Peyer's patch (tissue), 4 donors: ENCODE measurements at regions not wholly inside any gene's neighbourhood (a gene's known extent, or its start where the extent isn't known, plus 50 kb on each side); places are given as distances from the start of the nearest gene placed in this dataset.

Experiments
- DNase-seq, 3 donors: peaks; one replicate each; pipeline ENCODE4 v3.0.0-alpha.2; 2017 to 2019
- H3K27ac ChIP-seq, 4 donors: fragments of 200-600 bp; sonication (generic); one replicate each; pipeline ENCODE4 v1.5.1; 2016 to 2019
- H3K27me3 ChIP-seq, 2 donors: fragments of 200-600 bp; sonication (generic); one replicate each; pipeline ENCODE4 v1.5.1; 2019
- H3K36me3 ChIP-seq, 3 donors: fragments of 200-600 bp; sonication (generic); one replicate each; pipeline ENCODE4 v1.5.1; 2016 to 2019
- H3K4me1 ChIP-seq, 4 donors: fragments of 200-600 bp; sonication (generic); one replicate each; pipeline ENCODE4 v1.5.1; 2016 to 2019
- H3K4me3 ChIP-seq, 4 donors: fragments of 200-600 bp; sonication (generic); 1 replicate in 3 of 4; 2 replicates in 1 of 4; pipeline ENCODE4 v1.5.1; 2016 to 2019; ENCODE audit warnings: mild to moderate bottlenecking in 1 of 4
- H3K9me3 ChIP-seq, 4 donors: fragments of 200-600 bp; sonication (generic); one replicate each; pipeline ENCODE4 v1.5.1; 2016 to 2019; ENCODE audit warnings: mild to moderate bottlenecking in 1 of 4
- CTCF ChIP-seq, 6 experiments: fragments of 450-650 bp in 4 of 6; fragments of 200-600 bp in 2 of 6; sonication (generic) in 1 of 6; IDR thresholded peaks; one replicate each; pipeline ENCODE4 v1.5.1; 2017 to 2019; ENCODE audit warnings: antibody characterized with exemption in 6 of 6, mild to moderate bottlenecking in 3 of 6, moderate library complexity in 1 of 6
- POLR2A ChIP-seq, 2 donors: fragments of 450-650 bp; IDR thresholded peaks; one replicate each; pipeline ENCODE4 v1.5.1; 2017; ENCODE audit warnings: antibody characterized with exemption in 2 of 2, mild to moderate bottlenecking in 2 of 2, moderate library complexity in 2 of 2

GRCh38 chr6:11961923-11962322, 50.2 kb upstream of the HIVEP1 start:
- Histone ChIP-seq H3K36me3 (no peaks in the 10 kb centered on the region), H3K4me3 (no peak overlapping the region), H3K27me3 (no peaks in the 10 kb centered on the region), H3K4me1 (no peaks in the 10 kb centered on the region), H3K9me3 (no peaks in the 10 kb centered on the region), H3K27ac (no peak overlapping the region)
- TF ChIP-seq CTCF (IDR thresholded peaks at IDR 0.05) (no peak), POLR2A (IDR thresholded peaks at IDR 0.05) (no peak)
- DNase-seq, result no peak

- no peak for DNase-seq
Measured at GRCh38 chr6:11960909-11961779, 51.0 kb upstream of the HIVEP1 start.

GRCh38 chr6:11956781-11957180, 55.3 kb upstream of the HIVEP1 start:
- TF ChIP-seq POLR2A (IDR thresholded peaks at IDR 0.05) (no peak), CTCF (IDR thresholded peaks at IDR 0.05) (no peak)
- no peaks in the 10 kb centered on the region for H3K9me3 ChIP-seq
- DNase-seq, result no peak

More at GRCh38 chr6:11960909-11961779, 51.0 kb upstream of the HIVEP1 start:
- no peaks in the 10 kb centered on the region for H3K36me3 ChIP-seq
- no peaks in the 10 kb centered on the region for H3K27me3 ChIP-seq
- H3K27ac ChIP-seq, result no peak overlapping the region
- TF ChIP-seq POLR2A (IDR thresholded peaks at IDR 0.05), result no peak
- TF ChIP-seq CTCF (IDR thresholded peaks at IDR 0.05), result no peak
- H3K4me3 ChIP-seq, result no peak overlapping the region
- no peaks in the 10 kb centered on the region for H3K4me1 ChIP-seq
- H3K9me3 ChIP-seq, result no peaks in the 10 kb centered on the region

GRCh38 chr6:11953641-11954040, 58.5 kb upstream of the HIVEP1 start:
- H3K36me3 ChIP-seq, result no peaks in the 10 kb centered on the region
- no peaks in the 10 kb centered on the region for H3K9me3 ChIP-seq
- no peak overlapping the region for H3K27ac ChIP-seq
- DNase-seq, result no peak
- H3K4me1 ChIP-seq, result no peaks in the 10 kb centered on the region
- TF ChIP-seq CTCF (IDR thresholded peaks at IDR 0.05), result no peak
- TF ChIP-seq POLR2A (IDR thresholded peaks at IDR 0.05), result no peak
- H3K4me3 ChIP-seq, result no peak overlapping the region
- H3K27me3 ChIP-seq, result no peaks in the 10 kb centered on the region

More at GRCh38 chr6:11956781-11957180, 55.3 kb upstream of the HIVEP1 start:
- Histone ChIP-seq H3K27me3 (no peaks in the 10 kb centered on the region), H3K4me3 (no peak overlapping the region), H3K4me1 (no peaks in the 10 kb centered on the region), H3K36me3 (no peaks in the 10 kb centered on the region), H3K27ac (no peak overlapping the region)

- no peak overlapping the region for H3K27ac ChIP-seq
- no peaks in the 10 kb centered on the region for H3K4me1 ChIP-seq
- no peaks in the 10 kb centered on the region for H3K36me3 ChIP-seq
- TF ChIP-seq POLR2A (IDR thresholded peaks at IDR 0.05), result no peak
- TF ChIP-seq CTCF (IDR thresholded peaks at IDR 0.05), result no peak
- H3K9me3 ChIP-seq, result no peaks in the 10 kb centered on the region
- H3K4me3 ChIP-seq, result no peak overlapping the region
- no peak for DNase-seq
- no peaks in the 10 kb centered on the region for H3K27me3 ChIP-seq
Measured at GRCh38 chr6:11952316-11952715, 59.8 kb upstream of the HIVEP1 start.
